ENCODE measurements at regions not wholly inside any gene's neighbourhood (a gene's known extent, or its start where the extent isn't known, plus 50 kb on each side); places are given as distances from the start of the nearest gene placed in this dataset.

GRCh38 chr4:13054420-13054970 lies 429.6 kb downstream of the RAB28 start:
- TF ChIP-seq CTCF (conservative IDR thresholded peaks at IDR 0.05): no peak
- no peaks in the 10 kb centered on the region for H3K27me3 Mint-ChIP-seq (ENCODE audit: low read depth)
- H3K4me1 Mint-ChIP-seq: peaks cover 5% of the 10 kb centered on the region
- no peak overlapping the region for H3K27ac Mint-ChIP-seq (ENCODE audit: unreplicated experiment)
- no peaks in the 10 kb centered on the region for H3K36me3 Mint-ChIP-seq (ENCODE audit: low read depth)
- no peak for DNase-seq (ENCODE audit: low read depth, low spot score)
- H3K9me3 Mint-ChIP-seq: peaks cover 4% of the 10 kb centered on the region
- H3K4me3 Mint-ChIP-seq: no peak overlapping the region

- no peak overlapping the region for H3K27ac Mint-ChIP-seq (ENCODE audit: unreplicated experiment)
- no peaks in the 10 kb centered on the region for H3K27me3 Mint-ChIP-seq (ENCODE audit: low read depth)
- H3K4me3 Mint-ChIP-seq: no peak overlapping the region
- H3K4me1 Mint-ChIP-seq: no peaks in the 10 kb centered on the region
- no peak for TF ChIP-seq CTCF (conservative IDR thresholded peaks at IDR 0.05)
- peaks cover 2% of the 10 kb centered on the region for H3K9me3 Mint-ChIP-seq
- peaks cover 2% of the 10 kb centered on the region for H3K36me3 Mint-ChIP-seq (ENCODE audit: low read depth)
- no peak for DNase-seq (ENCODE audit: low read depth, low spot score)
Measured at GRCh38 chr4:13047591-13047990, 436.5 kb downstream of the RAB28 start.

GRCh38 chr4:13036841-13037240 lies 447.3 kb downstream of the RAB28 start:
- no peak for TF ChIP-seq CTCF (conservative IDR thresholded peaks at IDR 0.05)
- Mint-ChIP-seq H3K4me1 (peaks cover 6% of the 10 kb centered on the region), H3K36me3 (ENCODE audit: low read depth) (no peaks in the 10 kb centered on the region), H3K4me3 (no peak overlapping the region), H3K9me3 (peaks cover 10% of the 10 kb centered on the region), H3K27ac (ENCODE audit: unreplicated experiment) (no peak overlapping the region), H3K27me3 (ENCODE audit: low read depth) (no peaks in the 10 kb centered on the region)
- DNase-seq (ENCODE audit: low read depth, low spot score): no peak

GRCh38 chr4:13032936-13033335 lies 451.2 kb downstream of the RAB28 start:
- H3K27ac Mint-ChIP-seq (ENCODE audit: unreplicated experiment): no peak overlapping the region
- TF ChIP-seq CTCF (conservative IDR thresholded peaks at IDR 0.05): no peak
- no peaks in the 10 kb centered on the region for H3K36me3 Mint-ChIP-seq (ENCODE audit: low read depth)
- no peak overlapping the region for H3K4me3 Mint-ChIP-seq
- DNase-seq (ENCODE audit: low read depth, low spot score): no peak
- peaks cover 6% of the 10 kb centered on the region for H3K9me3 Mint-ChIP-seq
- no peaks in the 10 kb centered on the region for H3K4me1 Mint-ChIP-seq
- no peaks in the 10 kb centered on the region for H3K27me3 Mint-ChIP-seq (ENCODE audit: low read depth)

GRCh38 chr4:13024147-13025105 lies 459.7 kb downstream of the RAB28 start:
- Mint-ChIP-seq H3K9me3 (peaks cover 8% of the 10 kb centered on the region), H3K4me3 (no peak overlapping the region), H3K27me3 (ENCODE audit: low read depth) (no peaks in the 10 kb centered on the region), H3K4me1 (no peaks in the 10 kb centered on the region), H3K36me3 (ENCODE audit: low read depth) (no peaks in the 10 kb centered on the region), H3K27ac (ENCODE audit: unreplicated experiment) (no peak overlapping the region)
- DNase-seq (ENCODE audit: low read depth, low spot score): no peak
- no peak for TF ChIP-seq CTCF (conservative IDR thresholded peaks at IDR 0.05)

Measured in neural crest cell (in vitro differentiated cells).